Osteoblast (primary cell): ENCODE measurements at regions not wholly inside any gene's neighbourhood (a gene's known extent, or its start where the extent isn't known, plus 50 kb on each side); places are given as distances from the start of the nearest gene placed in this dataset.

Experiments
- DNase-seq: peaks from one replicate; pipeline ENCODE4 v3.0.0; 2011; ENCODE audit warnings: low spot score, mixed read lengths; ENCODE audit not compliant: insufficient read length; ENCODE audit errors: missing footprints
- H2AFZ ChIP-seq: 2 replicates; pipeline ENCODE4 v1.6.0; 2011; ENCODE audit warnings: mild to moderate bottlenecking, low read length
- H3K27ac ChIP-seq: 2 replicates; pipeline ENCODE4 v1.5.1; 2011; ENCODE audit warnings: mild to moderate bottlenecking, low read depth, low read length, moderate library complexity
- H3K27me3 ChIP-seq: 2 replicates; pipeline ENCODE4 v1.6.0; 2012; ENCODE audit warnings: mild to moderate bottlenecking, control low read depth, inconsistent platforms, low read length, moderate library complexity; ENCODE audit not compliant: insufficient read depth
- H3K36me3 ChIP-seq: 2 replicates; pipeline ENCODE4 v1.5.1; 2011; ENCODE audit warnings: mild to moderate bottlenecking, low read length, control low read depth, moderate library complexity; ENCODE audit not compliant: insufficient read depth
- H3K4me1 ChIP-seq: 2 replicates; pipeline ENCODE4 v1.5.1; 2011; ENCODE audit warnings: mild to moderate bottlenecking, low read length, control low read depth, moderate library complexity; ENCODE audit not compliant: insufficient read depth
- H3K4me2 ChIP-seq: 2 replicates; pipeline ENCODE4 v1.6.0; 2011; ENCODE audit warnings: mild to moderate bottlenecking, low read length; ENCODE audit not compliant: insufficient read depth
- H3K4me3 ChIP-seq: fragments of 200-600 bp; sonication (generic); 3 replicates; pipeline ENCODE4 v1.5.1; 2012; ENCODE audit warnings: mild to moderate bottlenecking, low read length, inconsistent platforms; ENCODE audit not compliant: insufficient read depth
- H3K79me2 ChIP-seq: 2 replicates; pipeline ENCODE4 v1.6.0; 2012; ENCODE audit warnings: mild to moderate bottlenecking, low read length, control low read depth, inconsistent platforms; ENCODE audit not compliant: insufficient read depth
- H3K9me3 ChIP-seq: 2 replicates; pipeline ENCODE4 v1.5.1; 2011; ENCODE audit warnings: low read depth, low read length, control low read depth
- H4K20me1 ChIP-seq: 2 replicates; pipeline ENCODE4 v1.6.0; 2012; ENCODE audit warnings: mild to moderate bottlenecking, low read length, control low read depth; ENCODE audit not compliant: insufficient read depth
- TF ChIP-seq, protein P1 (sequence below): IDR thresholded peaks from 2 replicates; pipeline ENCODE4 v1.5.1; 2011; ENCODE audit warnings: mild to moderate bottlenecking, low read depth, low read length, moderate library complexity; ENCODE audit errors: extremely low read depth

- Histone ChIP-seq H3K4me3 (no peak overlapping the region), H2AFZ (no peak overlapping the region), H3K9me3 (no peaks in the 10 kb centered on the region), H3K27ac (no peak overlapping the region), H3K4me2 (no peak overlapping the region), H4K20me1 (no peaks in the 10 kb centered on the region), H3K4me1 (no peaks in the 10 kb centered on the region), H3K79me2 (no peaks in the 10 kb centered on the region), H3K36me3 (no peaks in the 10 kb centered on the region), H3K27me3 (no peaks in the 10 kb centered on the region)
- DNase-seq: no peak
- TF ChIP-seq, protein P1, sequence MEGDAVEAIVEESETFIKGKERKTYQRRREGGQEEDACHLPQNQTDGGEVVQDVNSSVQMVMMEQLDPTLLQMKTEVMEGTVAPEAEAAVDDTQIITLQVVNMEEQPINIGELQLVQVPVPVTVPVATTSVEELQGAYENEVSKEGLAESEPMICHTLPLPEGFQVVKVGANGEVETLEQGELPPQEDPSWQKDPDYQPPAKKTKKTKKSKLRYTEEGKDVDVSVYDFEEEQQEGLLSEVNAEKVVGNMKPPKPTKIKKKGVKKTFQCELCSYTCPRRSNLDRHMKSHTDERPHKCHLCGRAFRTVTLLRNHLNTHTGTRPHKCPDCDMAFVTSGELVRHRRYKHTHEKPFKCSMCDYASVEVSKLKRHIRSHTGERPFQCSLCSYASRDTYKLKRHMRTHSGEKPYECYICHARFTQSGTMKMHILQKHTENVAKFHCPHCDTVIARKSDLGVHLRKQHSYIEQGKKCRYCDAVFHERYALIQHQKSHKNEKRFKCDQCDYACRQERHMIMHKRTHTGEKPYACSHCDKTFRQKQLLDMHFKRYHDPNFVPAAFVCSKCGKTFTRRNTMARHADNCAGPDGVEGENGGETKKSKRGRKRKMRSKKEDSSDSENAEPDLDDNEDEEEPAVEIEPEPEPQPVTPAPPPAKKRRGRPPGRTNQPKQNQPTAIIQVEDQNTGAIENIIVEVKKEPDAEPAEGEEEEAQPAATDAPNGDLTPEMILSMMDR: no peak
Measured at GRCh38 chr20:19937218-19937617, 79.9 kb upstream of the NAA20 start.

GRCh38 chr20:19937651-19938420 is 79.3 kb upstream of the NAA20 start:
- TF ChIP-seq, protein P1: no peak
- Histone ChIP-seq H3K4me1 (no peaks in the 10 kb centered on the region), H3K79me2 (no peaks in the 10 kb centered on the region), H3K36me3 (no peaks in the 10 kb centered on the region), H2AFZ (no peak overlapping the region), H3K4me3 (no peak overlapping the region), H3K4me2 (no peak overlapping the region), H3K27me3 (no peaks in the 10 kb centered on the region), H4K20me1 (no peaks in the 10 kb centered on the region), H3K9me3 (no peaks in the 10 kb centered on the region), H3K27ac (no peak overlapping the region)
- DNase-seq: no peak

GRCh38 chr20:19938421-19939090 is 78.6 kb upstream of the NAA20 start:
- Histone ChIP-seq H3K36me3 (no peaks in the 10 kb centered on the region), H3K4me3 (no peak overlapping the region), H2AFZ (no peak overlapping the region), H3K4me2 (no peak overlapping the region), H4K20me1 (no peaks in the 10 kb centered on the region), H3K27ac (no peak overlapping the region), H3K27me3 (no peaks in the 10 kb centered on the region), H3K4me1 (no peaks in the 10 kb centered on the region), H3K9me3 (no peaks in the 10 kb centered on the region), H3K79me2 (no peaks in the 10 kb centered on the region)
- no peak for DNase-seq
- TF ChIP-seq, protein P1: no peak

DNA sequence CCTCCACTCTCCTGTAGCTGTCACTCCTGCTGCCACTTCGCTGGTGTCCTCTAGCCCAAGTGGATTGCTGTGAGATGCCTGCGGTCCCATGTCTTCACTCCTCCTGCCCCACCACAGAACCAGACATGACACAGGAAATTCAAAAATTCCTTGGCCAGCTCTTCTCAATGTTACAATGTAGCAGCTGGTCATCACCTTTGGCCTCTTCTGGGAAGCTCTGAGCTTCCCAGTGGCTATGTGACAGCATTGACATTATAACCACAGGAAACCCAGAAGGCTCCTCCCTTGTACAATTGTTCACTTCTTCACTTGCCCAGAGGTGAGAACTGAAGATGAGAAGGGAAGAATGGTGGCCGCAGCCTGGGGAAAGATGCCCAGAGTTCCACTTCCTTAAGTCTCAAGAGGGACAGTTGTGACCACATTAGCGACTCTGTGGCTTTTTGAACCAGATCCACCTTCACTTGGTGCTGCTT is 76.1 kb upstream of the NAA20 start:
- no peak overlapping the region for H3K27ac ChIP-seq
- H3K4me3 ChIP-seq: no peak overlapping the region
- H3K4me1 ChIP-seq: peaks cover 18% of the 10 kb centered on the region
- H3K4me2 ChIP-seq: no peak overlapping the region
- H3K27me3 ChIP-seq: no peaks in the 10 kb centered on the region
- no peaks in the 10 kb centered on the region for H3K79me2 ChIP-seq
- no peaks in the 10 kb centered on the region for H3K9me3 ChIP-seq
- TF ChIP-seq, protein P1: no peak
- no peaks in the 10 kb centered on the region for H3K36me3 ChIP-seq
- DNase-seq: no peak
- H4K20me1 ChIP-seq: peaks cover 3% of the 10 kb centered on the region
- no peak overlapping the region for H2AFZ ChIP-seq
